WTC11 (cell line): ENCODE measurements at regions not wholly inside any gene's neighbourhood (a gene's known extent, or its start where the extent isn't known, plus 50 kb on each side); places are given as distances from the start of the nearest gene placed in this dataset.

Experiments used
- ATAC-seq: fragments of 200-7000 bp; cut with Tn5 transposase; 2 replicates; pipeline ENCODE4 v1.10.0; 2021; ENCODE audit warnings: mild to moderate bottlenecking, moderate library complexity
- CTCF ChIA-PET: fragments of 300-600 bp; sonication (Branson Sonifier 250); formaldehyde crosslinking; loops from one replicate; lab custom pipeline; 2021; ENCODE audit warnings: antibody characterized with exemption; lab: Charles Lee
- POLR2A ChIA-PET: fragments of 350-600 bp; sonication (Branson Sonifier 250); formaldehyde crosslinking; loops from one replicate; lab custom pipeline; 2021; ENCODE audit warnings: antibody characterized with exemption; lab: Charles Lee
- DNase-seq: peaks from one replicate; pipeline ENCODE4 v3.0.0; 2021; ENCODE audit warnings: low spot score
- H3K27ac Mint-ChIP-seq: 2 replicates; pipeline ENCODE4 v1.8.0; 2021; ENCODE audit warnings: mixed read lengths
- H3K27me3 Mint-ChIP-seq: 2 replicates; pipeline ENCODE4 v1.8.0; 2021; ENCODE audit warnings: low read depth, mild to moderate bottlenecking, moderate library complexity, mixed read lengths
- H3K36me3 Mint-ChIP-seq: 2 replicates; pipeline ENCODE4 v1.8.0; 2021; ENCODE audit warnings: mixed read lengths
- H3K4me1 Mint-ChIP-seq: 2 replicates; pipeline ENCODE4 v1.8.0; 2022; ENCODE audit warnings: mixed read lengths
- H3K4me3 Mint-ChIP-seq: 2 replicates; pipeline ENCODE4 v1.8.0; 2021; ENCODE audit warnings: mild to moderate bottlenecking, moderate library complexity, mixed read lengths
- H3K9me3 Mint-ChIP-seq: 2 replicates; pipeline ENCODE4 v1.8.0; 2021; ENCODE audit warnings: mixed read lengths
- ATF6 ChIP-seq: sonication (generic); formaldehyde crosslinking; IDR thresholded peaks from 2 replicates; pipeline ENCODE4 v1.8.1; 2023; ENCODE audit warnings: mild to moderate bottlenecking, missing genetic modification reagents
- E2F4 ChIP-seq: sonication (generic); formaldehyde crosslinking; IDR thresholded peaks from 2 replicates; pipeline ENCODE4 v1.8.1; 2022; ENCODE audit warnings: low read depth, mild to moderate bottlenecking, moderate library complexity, missing genetic modification reagents, borderline replicate concordance
- MLX ChIP-seq: sonication (generic); formaldehyde crosslinking; IDR thresholded peaks from 2 replicates; pipeline ENCODE4 v1.8.1; 2023; ENCODE audit warnings: mild to moderate bottlenecking, missing genetic modification reagents, moderate library complexity
- MYBL2 ChIP-seq: sonication (generic); formaldehyde crosslinking; IDR thresholded peaks from 2 replicates; pipeline ENCODE4 v1.8.1; 2023; ENCODE audit warnings: mild to moderate bottlenecking, moderate library complexity, missing genetic modification reagents
- NFATC4 ChIP-seq: fragments of 250-450 bp; sonication (Bioruptor Pico); IDR thresholded peaks from 2 replicates; pipeline ENCODE4 v1.9.0; 2021; ENCODE audit warnings: mild to moderate bottlenecking
- NFE2L1 ChIP-seq: sonication (generic); formaldehyde crosslinking; IDR thresholded peaks from 2 replicates; pipeline ENCODE4 v1.8.1; 2023; ENCODE audit warnings: missing genetic modification reagents
- NFYB ChIP-seq: sonication (generic); formaldehyde crosslinking; conservative IDR thresholded peaks from 2 replicates; pipeline ENCODE4 v1.8.0; 2022; ENCODE audit warnings: low read depth, missing genetic modification reagents
- SMAD4 ChIP-seq: sonication (generic); formaldehyde crosslinking; IDR thresholded peaks from 2 replicates; pipeline ENCODE4 v1.8.0; 2022; ENCODE audit warnings: mild to moderate bottlenecking, missing genetic modification reagents
- SP1 ChIP-seq: sonication (generic); formaldehyde crosslinking; conservative IDR thresholded peaks from 2 replicates; pipeline ENCODE4 v1.8.1; 2022; ENCODE audit warnings: missing genetic modification reagents
- ZBTB21 ChIP-seq: sonication (generic); formaldehyde crosslinking; IDR thresholded peaks from 2 replicates; pipeline ENCODE4 v1.8.1; 2023; ENCODE audit warnings: mild to moderate bottlenecking, missing genetic modification reagents, borderline replicate concordance
- ZNF121 ChIP-seq: sonication (generic); formaldehyde crosslinking; IDR thresholded peaks from 2 replicates; pipeline ENCODE4 v1.8.0; 2023; ENCODE audit warnings: missing genetic modification reagents
- ZNF219 ChIP-seq: sonication (generic); formaldehyde crosslinking; IDR thresholded peaks from 2 replicates; pipeline ENCODE4 v1.8.0; 2023; ENCODE audit warnings: missing genetic modification reagents, mild to moderate bottlenecking, borderline replicate concordance
- ZSCAN18 ChIP-seq: fragments of 250-450 bp; sonication (Bioruptor Pico); IDR thresholded peaks from 2 replicates; pipeline ENCODE4 v2.1.2; 2022; ENCODE audit warnings: mild to moderate bottlenecking, moderate library complexity
- TF ChIP-seq, protein P1 (sequence below): sonication (generic); formaldehyde crosslinking; IDR thresholded peaks from 2 replicates; pipeline ENCODE4 v1.8.0; 2023; ENCODE audit warnings: mild to moderate bottlenecking, missing genetic modification reagents
- TF ChIP-seq, protein P2 (sequence below): sonication (generic); formaldehyde crosslinking; IDR thresholded peaks from 2 replicates; pipeline ENCODE4 v1.8.1; 2022; ENCODE audit warnings: low read depth, missing genetic modification reagents, borderline replicate concordance
- TF ChIP-seq, protein P3 (sequence below): sonication (generic); formaldehyde crosslinking; conservative IDR thresholded peaks from 2 replicates; pipeline ENCODE4 v1.8.1; 2022; ENCODE audit warnings: mild to moderate bottlenecking, missing genetic modification reagents

GRCh38 chr2:133723133-133723532, 154.9 kb upstream of the NCKAP5 start:
- DNase-seq: no peak
- 0 out of 2 replicates have a peak, but pooled peaks cover 3% of the 10 kb centered on the region for H3K36me3 Mint-ChIP-seq
- no peak overlapping the region for H3K27ac Mint-ChIP-seq
- TF ChIP-seq, protein P1, sequence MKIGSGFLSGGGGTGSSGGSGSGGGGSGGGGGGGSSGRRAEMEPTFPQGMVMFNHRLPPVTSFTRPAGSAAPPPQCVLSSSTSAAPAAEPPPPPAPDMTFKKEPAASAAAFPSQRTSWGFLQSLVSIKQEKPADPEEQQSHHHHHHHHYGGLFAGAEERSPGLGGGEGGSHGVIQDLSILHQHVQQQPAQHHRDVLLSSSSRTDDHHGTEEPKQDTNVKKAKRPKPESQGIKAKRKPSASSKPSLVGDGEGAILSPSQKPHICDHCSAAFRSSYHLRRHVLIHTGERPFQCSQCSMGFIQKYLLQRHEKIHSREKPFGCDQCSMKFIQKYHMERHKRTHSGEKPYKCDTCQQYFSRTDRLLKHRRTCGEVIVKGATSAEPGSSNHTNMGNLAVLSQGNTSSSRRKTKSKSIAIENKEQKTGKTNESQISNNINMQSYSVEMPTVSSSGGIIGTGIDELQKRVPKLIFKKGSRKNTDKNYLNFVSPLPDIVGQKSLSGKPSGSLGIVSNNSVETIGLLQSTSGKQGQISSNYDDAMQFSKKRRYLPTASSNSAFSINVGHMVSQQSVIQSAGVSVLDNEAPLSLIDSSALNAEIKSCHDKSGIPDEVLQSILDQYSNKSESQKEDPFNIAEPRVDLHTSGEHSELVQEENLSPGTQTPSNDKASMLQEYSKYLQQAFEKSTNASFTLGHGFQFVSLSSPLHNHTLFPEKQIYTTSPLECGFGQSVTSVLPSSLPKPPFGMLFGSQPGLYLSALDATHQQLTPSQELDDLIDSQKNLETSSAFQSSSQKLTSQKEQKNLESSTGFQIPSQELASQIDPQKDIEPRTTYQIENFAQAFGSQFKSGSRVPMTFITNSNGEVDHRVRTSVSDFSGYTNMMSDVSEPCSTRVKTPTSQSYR: no peak
- TF ChIP-seq ATF6 (CRISPR knock-in tag): no peak
- no peak for TF ChIP-seq ZSCAN18
- no peak for TF ChIP-seq ZBTB21 (CRISPR knock-in tag)
- no peak for TF ChIP-seq MLX (CRISPR knock-in tag)
- TF ChIP-seq, protein P2, sequence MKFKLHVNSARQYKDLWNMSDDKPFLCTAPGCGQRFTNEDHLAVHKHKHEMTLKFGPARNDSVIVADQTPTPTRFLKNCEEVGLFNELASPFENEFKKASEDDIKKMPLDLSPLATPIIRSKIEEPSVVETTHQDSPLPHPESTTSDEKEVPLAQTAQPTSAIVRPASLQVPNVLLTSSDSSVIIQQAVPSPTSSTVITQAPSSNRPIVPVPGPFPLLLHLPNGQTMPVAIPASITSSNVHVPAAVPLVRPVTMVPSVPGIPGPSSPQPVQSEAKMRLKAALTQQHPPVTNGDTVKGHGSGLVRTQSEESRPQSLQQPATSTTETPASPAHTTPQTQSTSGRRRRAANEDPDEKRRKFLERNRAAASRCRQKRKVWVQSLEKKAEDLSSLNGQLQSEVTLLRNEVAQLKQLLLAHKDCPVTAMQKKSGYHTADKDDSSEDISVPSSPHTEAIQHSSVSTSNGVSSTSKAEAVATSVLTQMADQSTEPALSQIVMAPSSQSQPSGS (CRISPR knock-in tag): no peak
- TF ChIP-seq E2F4 (CRISPR knock-in tag): no peak
- TF ChIP-seq, all 79 proteins: peak for 0
- Mint-ChIP-seq H3K4me3 (no peak overlapping the region), H3K4me1 (no peaks in the 10 kb centered on the region), H3K9me3 (peaks cover 19% of the 10 kb centered on the region), H3K27me3 (no peaks in the 10 kb centered on the region)
- ChIA-PET POLR2A (no interaction called here), CTCF (no interaction called here)
- ATAC-seq: no peak

GRCh38 chr2:133726973-133727372, 158.7 kb upstream of the NCKAP5 start:
- POLR2A ChIA-PET: no interaction called here
- ATAC-seq: no peak
- TF ChIP-seq NFYB (CRISPR knock-in tag): no peak
- no peak for TF ChIP-seq MYBL2 (CRISPR knock-in tag)
- TF ChIP-seq NFE2L1 (CRISPR knock-in tag): no peak
- TF ChIP-seq, protein P3, sequence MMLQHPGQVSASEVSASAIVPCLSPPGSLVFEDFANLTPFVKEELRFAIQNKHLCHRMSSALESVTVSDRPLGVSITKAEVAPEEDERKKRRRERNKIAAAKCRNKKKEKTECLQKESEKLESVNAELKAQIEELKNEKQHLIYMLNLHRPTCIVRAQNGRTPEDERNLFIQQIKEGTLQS (CRISPR knock-in tag): no peak
- TF ChIP-seq ZNF219 (CRISPR knock-in tag): no peak
- no peak for TF ChIP-seq NFATC4 (CRISPR knock-in tag)
- no peak for TF ChIP-seq ZNF121 (CRISPR knock-in tag)
- TF ChIP-seq SP1 (CRISPR knock-in tag): no peak
- TF ChIP-seq SMAD4 (CRISPR knock-in tag): no peak
- TF ChIP-seq, all 79 proteins: peak for 0
- CTCF ChIA-PET: no interaction called here
- Mint-ChIP-seq H3K27me3 (no peaks in the 10 kb centered on the region; the same call in 1 of the 2 replicates), H3K4me3 (no peak overlapping the region), H3K27ac (no peak overlapping the region), H3K4me1 (no peaks in the 10 kb centered on the region), H3K36me3 (no peaks in the 10 kb centered on the region), H3K9me3 (peaks cover 3% of the 10 kb centered on the region; the same call in 1 of the 2 replicates)
- DNase-seq: no peak
